GM21528 (cell line): ENCODE measurements at regions not wholly inside any gene's neighbourhood (a gene's known extent, or its start where the extent isn't known, plus 50 kb on each side); places are given as distances from the start of the nearest gene placed in this dataset.
"Not testable (repeated sequence)": the region's sequence is repeated elsewhere in the genome, so short reads cannot be mapped to it uniquely, and the experiment has no call there.

ENCODE experiments used
- ATAC-seq: cut with Tn5 transposase; IDR thresholded peaks from one replicate; pipeline ENCODE4 v1.9.1; 2021; ENCODE audit warnings: mild to moderate bottlenecking, moderate library complexity; ENCODE audit not compliant: unreplicated experiment, low FRiP score

DNA sequence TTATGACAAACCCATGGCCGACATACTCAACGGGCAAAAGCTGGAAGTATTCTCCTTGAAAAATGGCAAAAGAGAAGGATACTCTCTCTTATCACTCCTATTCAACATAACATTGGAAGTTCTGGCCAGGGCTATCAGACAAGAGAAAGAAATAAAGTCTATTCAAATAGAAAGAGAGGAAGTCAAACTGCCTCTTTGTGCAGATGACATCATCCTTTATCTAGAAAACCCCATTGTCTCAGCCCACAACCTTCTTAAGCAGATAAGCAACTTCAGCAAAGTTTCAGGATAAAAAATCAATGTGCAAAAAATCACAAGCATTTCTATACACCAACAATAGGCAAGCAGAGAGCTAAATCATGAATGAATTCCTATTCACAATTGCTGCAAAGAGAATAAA, 1799.9 kb upstream of the ACO1 start:
- ATAC-seq = no peak

DNA sequence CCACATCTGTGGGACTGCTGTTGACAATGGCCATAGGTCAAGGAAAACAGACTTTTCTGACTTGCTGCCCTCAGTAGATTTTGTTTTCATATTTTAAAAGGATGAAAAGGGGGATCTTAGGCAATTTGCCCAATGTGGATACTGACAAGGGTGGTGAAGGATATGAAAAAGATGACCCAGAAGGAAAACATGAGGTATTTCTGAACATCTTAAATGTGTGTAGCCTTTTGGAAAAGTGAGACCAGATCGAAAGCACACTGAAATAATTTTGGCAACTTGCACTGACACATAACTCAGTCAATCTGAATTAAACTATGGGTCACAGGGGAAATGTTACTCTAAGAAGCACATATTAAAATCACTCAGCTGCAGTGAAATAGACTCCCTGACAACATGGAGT, 1793.0 kb upstream of the ACO1 start:
- no peak for ATAC-seq

GRCh38 chr9:30597608-30598007, 1786.8 kb upstream of the ACO1 start:
- no peak for ATAC-seq

DNA sequence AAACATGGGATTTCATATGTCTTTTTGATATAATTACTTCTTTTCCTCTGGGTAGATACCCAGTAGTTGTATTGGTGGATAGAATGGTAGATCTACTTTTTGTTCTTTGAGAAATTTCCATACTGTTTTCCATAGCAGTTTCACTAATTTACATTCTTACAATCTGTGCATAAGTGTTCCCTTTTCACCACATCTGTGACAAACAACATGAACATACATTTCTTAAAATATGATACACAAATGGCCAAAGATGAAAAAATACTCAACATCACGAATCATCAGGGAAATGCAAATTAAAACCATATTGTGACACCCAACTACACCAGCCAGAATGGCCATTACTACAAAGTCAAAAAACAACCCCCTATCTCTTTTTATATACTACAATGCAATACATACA, 1778.5 kb upstream of the ACO1 start:
- no peak for ATAC-seq

GRCh38 chr9:30609713-30610112, 1774.7 kb upstream of the ACO1 start:
- ATAC-seq = no peak

DNA sequence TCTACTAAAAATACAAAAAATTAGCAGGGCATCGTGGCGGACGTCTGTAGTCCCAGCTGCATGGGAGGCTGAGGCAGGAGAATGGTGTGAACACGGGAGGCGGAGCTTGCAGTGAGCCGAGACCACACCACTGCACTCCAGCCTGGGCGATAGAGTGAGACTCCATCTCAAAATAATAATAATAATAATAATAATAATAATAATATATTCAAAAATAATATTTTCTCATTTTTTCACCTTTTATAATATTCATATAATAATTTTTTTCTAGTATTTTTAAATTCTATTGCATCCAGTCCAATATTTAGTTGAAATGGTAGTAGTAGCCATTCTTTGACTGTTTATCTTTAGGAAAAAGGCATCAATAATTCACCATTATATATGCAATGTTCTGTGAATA, 1767.7 kb upstream of the ACO1 start:
- not testable (repeated sequence) for ATAC-seq

GRCh38 chr9:30622561-30622960, 1761.9 kb upstream of the ACO1 start:
- ATAC-seq = no peak

DNA sequence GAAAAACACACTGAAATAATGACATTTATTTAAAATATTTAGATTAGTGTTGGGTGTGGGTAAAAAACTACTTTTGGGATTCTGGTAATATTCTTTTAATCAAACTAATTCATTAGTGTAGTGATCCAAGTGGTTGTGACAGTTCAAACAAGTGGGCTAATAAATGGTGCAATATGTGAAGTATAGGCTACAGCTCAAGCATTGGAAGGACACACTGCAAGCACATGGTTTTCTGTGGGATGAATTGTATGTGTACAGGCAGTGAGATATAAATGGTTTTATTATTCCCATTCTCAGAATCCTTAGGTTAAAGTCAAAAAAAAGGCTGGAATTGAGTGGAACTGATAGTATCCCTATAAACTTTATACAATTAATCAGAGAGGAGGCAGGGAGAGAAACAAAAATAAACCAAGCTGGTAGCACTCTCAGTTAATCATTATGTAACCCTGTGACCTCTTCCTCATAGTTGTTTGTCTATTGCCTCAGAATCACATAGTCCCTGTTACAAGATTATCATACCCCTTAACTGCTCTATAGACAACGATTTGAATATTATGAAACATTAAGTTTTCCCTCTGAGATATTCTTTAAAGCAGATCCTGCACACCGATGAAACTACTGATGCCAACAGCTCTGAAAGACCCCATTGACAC, 1755.4 kb upstream of the ACO1 start:
- ATAC-seq = no peak

DNA sequence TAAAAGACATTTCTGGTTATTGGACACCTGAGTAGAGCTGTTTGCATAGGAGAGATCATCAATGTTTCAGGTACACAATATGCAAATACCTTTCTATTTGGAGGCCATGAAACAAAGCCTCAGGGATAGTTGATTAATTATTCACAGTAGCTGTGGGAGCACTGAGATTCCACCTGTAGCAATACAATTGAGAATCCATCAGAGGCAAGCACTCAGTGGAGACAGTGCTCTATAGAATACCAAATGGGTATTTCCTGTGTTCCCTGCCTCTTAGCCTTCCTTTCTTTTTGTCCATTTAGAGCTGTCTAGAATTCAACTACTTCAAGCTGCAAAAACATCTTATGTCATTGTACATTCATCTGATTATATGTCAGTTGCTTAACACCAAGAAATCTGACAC, 1754.0 kb upstream of the ACO1 start:
- ATAC-seq = no peak

GRCh38 chr9:30646639-30647038, 1737.8 kb upstream of the ACO1 start:
- ATAC-seq = not testable (repeated sequence)

GRCh38 chr9:30661925-30662324, 1722.5 kb upstream of the ACO1 start:
- no peak for ATAC-seq

- no peak for ATAC-seq
Observed at GRCh38 chr9:30670805-30671562, 1713.5 kb upstream of the ACO1 start.

- ATAC-seq = no peak
Observed at GRCh38 chr9:30673132-30673531, 1711.3 kb upstream of the ACO1 start.

GRCh38 chr9:30676651-30677050, 1707.8 kb upstream of the ACO1 start:
- no peak for ATAC-seq

DNA sequence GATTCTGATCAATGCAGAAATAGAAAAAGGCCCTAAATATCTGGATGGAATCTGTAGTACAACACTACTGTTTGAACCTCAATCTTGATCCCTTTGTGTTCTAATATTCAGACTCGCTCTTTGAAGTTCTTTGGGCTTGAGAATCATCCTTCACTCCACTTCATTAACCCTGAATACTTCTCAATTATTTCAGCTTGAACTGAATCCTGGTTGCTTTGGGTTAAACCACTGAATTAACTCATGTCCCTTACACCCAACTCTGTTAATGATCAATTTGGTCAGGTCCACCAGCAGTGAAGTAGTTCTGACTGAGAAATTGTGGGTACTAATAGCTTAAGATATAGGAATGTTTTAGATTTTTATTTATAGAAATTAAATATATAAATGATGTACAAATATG, 1707.2 kb upstream of the ACO1 start:
- ATAC-seq = no peak

DNA sequence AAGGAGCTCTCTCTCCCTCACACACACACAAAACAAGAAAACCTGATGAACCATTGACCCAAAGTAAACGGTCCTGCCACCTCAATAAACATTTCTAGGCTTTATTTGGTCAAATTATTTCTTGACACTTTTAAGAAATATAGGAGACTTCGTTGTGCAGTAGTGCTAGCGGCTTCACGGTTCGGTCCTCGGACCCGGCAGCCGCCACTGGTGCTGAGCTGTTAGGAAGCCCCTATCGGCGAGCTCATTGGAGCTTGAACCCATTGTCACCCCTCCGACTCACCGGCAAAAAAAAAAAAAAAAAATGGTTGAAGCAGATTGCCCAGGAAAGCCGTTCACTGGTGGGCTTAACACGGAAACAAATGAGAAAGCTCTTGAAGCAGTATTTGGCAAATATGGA, 1695.6 kb upstream of the ACO1 start:
- ATAC-seq = no peak

- no peak for ATAC-seq
Observed at GRCh38 chr9:30697958-30698357, 1686.5 kb upstream of the ACO1 start.

GRCh38 chr9:30711591-30711990, 1672.9 kb upstream of the ACO1 start:
- ATAC-seq = no peak

- ATAC-seq = no peak
Observed at GRCh38 chr9:30713243-30713642, 1671.2 kb upstream of the ACO1 start.

DNA sequence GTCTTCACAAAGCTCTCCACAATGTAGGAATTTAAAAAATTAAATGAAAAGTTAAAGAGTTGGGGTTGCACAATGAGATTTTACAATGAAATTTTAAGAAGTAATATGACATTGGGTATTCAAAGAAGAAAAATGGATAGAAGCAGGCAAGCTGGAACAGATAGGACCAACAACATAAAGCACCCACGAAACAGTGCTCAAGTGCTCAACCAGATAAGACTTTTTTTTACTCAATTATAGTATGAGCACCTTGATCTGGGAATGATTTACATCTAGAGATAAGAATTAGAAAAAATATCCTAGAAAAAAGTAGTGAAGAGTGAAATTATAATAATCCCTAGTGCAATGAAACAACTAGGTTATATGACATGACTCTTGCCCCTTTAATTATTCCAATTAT, 1670.1 kb upstream of the ACO1 start:
- no peak for ATAC-seq

- no peak for ATAC-seq
Observed at GRCh38 chr9:30718483-30718882, 1666.0 kb upstream of the ACO1 start.

GRCh38 chr9:30722065-30722464, 1662.4 kb upstream of the ACO1 start:
- ATAC-seq = no peak
